Osteocyte (in vitro differentiated cells): ENCODE measurements at regions not wholly inside any gene's neighbourhood (a gene's known extent, or its start where the extent isn't known, plus 50 kb on each side); places are given as distances from the start of the nearest gene placed in this dataset.
"Not testable (repeated sequence)": the region's sequence is repeated elsewhere in the genome, so short reads cannot be mapped to it uniquely, and the experiment has no call there.

ENCODE experiments used
- DNase-seq: peaks from one replicate; pipeline ENCODE4 v3.0.0; 2021; ENCODE audit warnings: mixed read lengths; ENCODE audit not compliant: unreplicated experiment; ENCODE audit errors: extremely low spot score
- H3K27ac Mint-ChIP-seq: one replicate; pipeline ENCODE4 v1.8.0; 2021; ENCODE audit warnings: mild to moderate bottlenecking, mixed read lengths; ENCODE audit not compliant: unreplicated experiment
- H3K27me3 Mint-ChIP-seq: one replicate; pipeline ENCODE4 v1.8.0; 2021; ENCODE audit warnings: mixed read lengths; ENCODE audit not compliant: unreplicated experiment
- H3K36me3 Mint-ChIP-seq: one replicate; pipeline ENCODE4 v1.8.0; 2021; ENCODE audit warnings: mixed read lengths; ENCODE audit not compliant: unreplicated experiment
- H3K4me1 Mint-ChIP-seq: one replicate; pipeline ENCODE4 v1.8.0; 2021; ENCODE audit warnings: mixed read lengths; ENCODE audit not compliant: unreplicated experiment
- H3K4me3 Mint-ChIP-seq: one replicate; pipeline ENCODE4 v1.8.0; 2021; ENCODE audit warnings: mild to moderate bottlenecking, moderate library complexity, mixed read lengths; ENCODE audit not compliant: unreplicated experiment
- H3K9me3 Mint-ChIP-seq: one replicate; pipeline ENCODE4 v1.8.0; 2021; ENCODE audit warnings: mixed read lengths; ENCODE audit not compliant: unreplicated experiment
- CTCF ChIP-seq: fragments of 200-600 bp; sonication (generic); IDR thresholded peaks from 2 replicates; pipeline ENCODE4 v1.5.0; 2021; ENCODE audit warnings: antibody characterized with exemption, mild to moderate bottlenecking, moderate library complexity

- H3K27me3 Mint-ChIP-seq, DNase-seq, H3K36me3 Mint-ChIP-seq, H3K4me3 Mint-ChIP-seq, H3K4me1 Mint-ChIP-seq, H3K9me3 Mint-ChIP-seq, H3K27ac Mint-ChIP-seq: not testable (repeated sequence)
- TF ChIP-seq CTCF: peak; percentile 54
Measured at GRCh38 chr9:64772123-64772736, 512.8 kb downstream of the FOXD4L5 start.
